HG02970 (cell line): ENCODE measurements at regions not wholly inside any gene's neighbourhood (a gene's known extent, or its start where the extent isn't known, plus 50 kb on each side); places are given as distances from the start of the nearest gene placed in this dataset.
"Not testable (repeated sequence)": the region's sequence is repeated elsewhere in the genome, so short reads cannot be mapped to it uniquely, and the experiment has no call there.

Source experiments
- ATAC-seq: cut with Tn5 transposase; IDR thresholded peaks from one replicate; pipeline ENCODE4 v1.9.1; 2021; ENCODE audit warnings: mild to moderate bottlenecking, moderate library complexity, moderate number of reproducible peaks; ENCODE audit not compliant: unreplicated experiment, low FRiP score

DNA sequence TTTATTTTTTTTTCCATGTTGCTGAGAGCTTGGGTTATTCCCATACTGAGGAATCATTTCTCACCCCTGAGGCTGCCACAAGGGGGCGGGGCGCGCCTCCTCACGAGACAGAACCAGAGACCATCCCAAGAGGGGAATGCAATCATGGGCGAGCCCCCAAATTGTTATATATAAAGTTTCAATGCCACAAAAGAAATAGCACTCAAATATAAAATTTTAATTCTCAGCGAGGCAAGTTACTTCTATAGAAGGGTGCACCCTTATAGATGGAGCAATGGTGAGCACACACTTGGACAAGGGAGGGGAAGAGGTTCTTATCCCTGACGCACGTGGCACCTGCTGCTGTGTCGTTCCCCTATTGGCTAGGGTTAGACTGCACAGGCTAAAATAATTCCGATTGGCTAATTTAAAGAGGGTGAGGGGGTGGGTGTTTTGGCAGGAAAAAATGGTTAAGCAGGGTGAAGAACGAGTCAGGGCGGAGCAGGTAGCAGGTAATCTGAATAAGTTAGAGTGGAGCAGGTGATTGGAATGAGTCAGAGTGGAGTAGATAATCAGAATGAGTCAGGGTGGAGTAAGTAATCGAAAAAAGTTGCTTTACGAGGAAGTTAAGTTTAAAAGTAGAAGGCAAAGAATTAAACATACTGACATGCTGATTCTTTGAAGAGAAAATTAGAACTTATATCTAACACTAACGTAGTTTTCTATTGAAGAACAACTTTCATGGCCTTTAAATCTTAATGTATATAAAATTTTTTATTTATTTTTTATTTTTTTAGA lies 177.5 kb downstream of the MTCL1 start:
- ATAC-seq = no peak

DNA sequence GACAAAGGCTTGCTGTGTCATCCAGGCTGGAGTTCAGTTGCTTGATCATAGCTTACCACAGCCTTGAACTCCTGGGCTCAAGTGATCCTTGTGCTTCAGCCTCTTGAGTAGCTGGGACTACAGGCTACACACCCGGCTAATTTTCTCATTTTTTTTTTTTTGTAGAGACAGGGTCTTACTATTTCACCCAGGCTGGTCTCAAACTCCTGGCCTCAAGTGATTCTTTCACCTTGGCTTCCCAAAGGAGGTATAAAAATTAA lies 178.0 kb downstream of the MTCL1 start:
- ATAC-seq = no peak

DNA sequence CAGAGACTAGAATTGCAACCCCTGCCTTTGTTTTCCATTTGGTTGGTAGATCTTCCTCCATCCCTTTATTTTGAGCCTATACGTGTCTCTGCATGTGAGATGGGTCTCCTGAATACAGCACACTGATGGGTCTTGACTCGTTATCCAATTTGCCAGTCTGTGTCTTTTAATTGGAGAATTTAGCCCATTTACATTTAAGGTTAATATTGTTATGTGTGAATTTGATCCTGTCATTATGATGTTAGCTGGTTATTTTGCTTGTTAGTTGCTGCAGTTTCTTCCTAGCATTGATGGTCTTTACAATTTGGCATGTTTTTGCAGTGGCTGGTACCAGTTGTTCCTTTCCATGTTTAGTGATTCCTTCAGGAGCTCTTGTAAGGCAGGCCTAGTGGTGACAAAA lies 182.5 kb downstream of the MTCL1 start:
- ATAC-seq = not testable (repeated sequence)

DNA sequence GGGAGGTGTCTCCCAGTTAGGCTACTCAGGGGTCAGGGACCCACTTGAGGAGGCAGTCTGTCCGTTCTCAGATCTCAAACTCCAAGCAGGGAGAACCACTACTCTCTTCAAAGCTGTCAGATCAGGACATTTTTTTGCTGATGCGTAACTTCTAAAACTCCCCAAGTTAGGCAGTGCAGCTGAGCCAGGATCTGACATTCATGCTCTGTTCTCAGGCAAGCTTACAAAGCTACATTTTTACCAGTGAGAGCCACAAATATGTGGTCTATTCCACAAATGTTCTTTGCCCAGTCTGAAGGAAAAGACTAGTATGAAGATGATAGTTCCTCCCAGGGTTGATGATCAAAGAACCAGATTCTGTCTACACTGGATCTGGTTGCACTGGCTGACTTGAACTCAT lies 184.1 kb downstream of the MTCL1 start:
- no peak for ATAC-seq

DNA sequence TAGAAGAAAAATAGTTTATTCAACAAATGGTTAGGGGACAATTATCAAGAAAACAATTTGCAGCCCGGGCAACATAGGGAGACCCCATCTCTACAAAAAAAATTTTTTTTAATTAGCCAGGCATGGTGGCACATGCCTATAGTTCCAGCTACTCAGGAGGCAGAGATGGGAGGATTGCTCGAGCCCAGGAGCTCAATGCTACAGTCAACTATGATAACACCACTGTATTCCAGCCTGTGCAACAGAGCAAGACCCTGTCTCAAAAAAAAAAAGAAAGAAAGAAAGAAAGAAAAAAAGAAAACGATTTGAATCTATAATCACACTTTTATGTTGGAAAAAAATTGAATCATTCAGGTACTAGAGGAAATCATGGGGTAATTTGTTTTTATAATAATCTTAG lies 185.1 kb downstream of the MTCL1 start:
- not testable (repeated sequence) for ATAC-seq

DNA sequence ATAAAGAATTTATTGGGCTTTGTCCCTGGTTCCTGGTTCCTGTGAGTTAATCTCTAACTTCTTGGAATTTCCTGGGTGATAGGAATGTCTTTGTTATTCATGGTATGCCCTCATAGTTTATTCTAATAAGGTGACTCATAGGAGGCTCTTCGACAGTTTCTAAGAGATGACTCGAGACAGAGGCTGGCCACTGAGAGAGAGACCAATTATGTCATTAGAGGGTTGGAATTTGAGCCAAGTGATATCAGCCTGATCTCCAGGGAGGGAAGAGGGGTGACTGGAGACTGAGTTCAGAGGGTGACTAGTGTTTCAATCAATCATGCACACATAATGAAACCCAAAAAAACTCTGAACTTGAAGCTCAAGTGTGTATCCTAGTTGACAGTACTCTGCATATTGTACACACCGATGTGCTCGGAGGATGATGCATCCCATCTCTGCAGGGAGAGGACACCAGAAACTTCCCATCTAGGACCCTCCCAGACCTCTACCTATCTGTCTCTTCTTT lies 185.7 kb downstream of the MTCL1 start:
- ATAC-seq = no peak

DNA sequence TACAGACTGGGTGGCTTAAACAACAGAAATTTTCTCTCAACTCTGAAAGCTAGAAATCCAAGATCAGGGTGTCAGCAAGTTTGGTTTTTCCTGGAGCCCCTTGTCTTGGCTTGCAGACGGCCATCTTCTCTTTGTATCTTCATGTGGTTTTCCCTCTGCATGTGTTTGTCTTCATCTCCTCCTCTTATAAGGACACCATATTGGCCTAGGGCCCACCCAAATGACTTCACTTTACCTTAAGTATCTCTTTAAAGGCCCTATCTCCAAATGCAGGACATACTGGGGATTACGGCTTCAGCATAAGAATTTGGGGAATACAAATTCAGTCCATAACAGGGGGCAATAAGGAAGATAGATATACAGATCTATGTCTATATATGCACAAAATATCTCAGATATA lies 187.9 kb downstream of the MTCL1 start:
- no peak for ATAC-seq

DNA sequence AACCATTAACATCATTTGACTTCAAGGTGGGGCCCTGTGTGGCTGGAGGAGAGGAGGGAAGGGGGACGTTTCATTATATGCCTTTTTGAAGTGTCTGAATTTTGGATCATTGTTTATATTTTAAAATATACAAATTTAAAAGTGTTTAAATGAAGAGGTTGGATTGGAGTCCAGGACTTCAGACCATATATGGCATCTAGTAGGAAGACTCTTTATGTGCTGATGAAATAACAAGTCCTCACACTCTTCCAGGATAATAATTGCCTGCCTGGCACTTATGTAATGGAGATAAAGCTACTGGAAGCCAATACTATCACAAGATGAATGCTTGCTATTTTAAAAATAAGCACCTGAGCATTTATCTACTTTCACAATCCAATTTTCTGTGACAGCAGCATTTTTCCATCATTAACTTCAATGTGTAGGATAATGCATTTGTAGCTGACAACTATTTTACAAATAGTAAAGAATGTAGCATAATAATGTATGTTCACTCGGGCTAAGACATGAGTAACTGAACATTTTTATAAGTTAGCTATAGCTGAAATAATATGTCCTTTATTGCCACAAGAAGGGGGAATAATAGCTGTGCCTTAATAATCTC lies 188.4 kb downstream of the MTCL1 start:
- ATAC-seq = no peak

DNA sequence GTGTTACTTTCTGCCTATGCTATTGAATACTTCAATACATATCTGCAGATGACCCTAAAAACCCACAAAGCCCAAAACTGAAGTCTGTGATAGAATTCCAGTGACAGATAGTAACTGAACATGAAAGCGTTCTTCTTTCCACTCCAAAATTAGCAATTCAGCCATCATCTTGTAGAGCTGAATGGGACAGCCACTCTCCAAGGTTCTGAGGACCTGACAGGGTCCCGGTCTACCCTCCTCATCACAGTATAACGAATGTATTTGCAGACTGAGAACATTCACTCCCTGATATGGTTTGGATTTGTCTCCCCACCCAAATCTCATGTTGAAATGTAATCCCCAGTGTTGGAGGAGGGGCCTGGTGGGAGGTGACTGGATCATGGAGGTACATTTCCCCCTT lies 189.5 kb downstream of the MTCL1 start:
- ATAC-seq = no peak

- ATAC-seq = no peak
These were observed 190.0 kb downstream of the MTCL1 start for GRCh38 chr18:8895341-8895740.

GRCh38 chr18:8895987-8896619 lies 190.7 kb downstream of the MTCL1 start:
- no peak for ATAC-seq

DNA sequence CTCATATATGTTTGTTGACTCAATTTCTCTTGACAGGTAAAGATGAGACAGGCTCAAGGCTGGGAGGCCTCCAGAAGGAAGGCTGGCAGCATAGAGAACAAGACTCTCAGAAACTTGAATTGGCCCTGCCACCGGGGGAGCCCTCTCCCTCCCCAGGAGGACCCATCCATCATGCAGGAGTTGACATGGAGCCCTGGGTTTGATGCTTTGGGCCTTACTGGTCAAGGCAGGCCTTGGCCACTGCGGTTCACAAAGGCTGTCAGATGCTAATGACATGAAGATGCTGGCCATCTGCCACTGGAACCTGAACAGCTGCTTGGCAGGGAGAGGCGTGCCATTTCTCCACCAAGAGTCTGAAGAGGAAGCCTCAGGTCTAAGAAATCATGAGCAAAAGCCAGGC lies 193.6 kb downstream of the MTCL1 start:
- ATAC-seq = no peak

DNA sequence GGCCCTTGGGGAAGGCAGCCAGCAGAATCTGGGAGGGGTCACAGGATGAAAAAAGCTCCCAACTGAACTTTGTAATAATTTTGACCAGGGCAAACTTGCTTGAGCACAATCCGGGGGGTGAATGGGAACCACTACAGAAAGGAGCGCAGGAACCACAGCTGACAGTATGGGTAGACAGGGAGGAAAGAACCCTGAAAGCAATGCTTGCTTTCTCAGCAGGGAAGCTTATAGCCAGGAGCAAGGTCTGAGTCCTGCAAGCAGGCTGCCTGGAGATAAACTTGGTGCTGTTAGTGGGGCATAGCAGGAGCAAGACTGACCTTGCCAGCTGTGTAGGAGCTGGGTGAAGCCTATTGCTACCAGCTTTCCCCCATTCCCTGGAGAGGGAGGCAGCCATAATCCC lies 195.2 kb downstream of the MTCL1 start:
- no peak for ATAC-seq

DNA sequence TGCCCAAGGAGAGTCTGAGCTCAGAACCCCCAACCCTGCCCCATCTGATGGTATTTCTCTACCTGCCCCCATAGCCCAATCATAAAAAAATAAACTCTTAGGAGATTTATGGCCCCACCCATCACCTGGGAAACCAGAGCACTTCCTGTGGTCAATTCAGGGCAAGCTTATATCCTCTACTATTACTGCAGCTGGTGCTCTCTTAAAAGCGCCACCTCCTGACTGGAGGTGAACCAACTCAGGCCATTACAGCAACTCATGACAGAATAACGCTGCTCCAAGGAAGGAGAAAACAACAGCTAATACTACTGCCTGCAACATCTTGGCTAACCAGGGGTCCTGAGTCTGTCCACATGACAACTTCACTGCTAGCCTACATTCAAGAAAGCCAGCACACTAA lies 195.7 kb downstream of the MTCL1 start:
- no peak for ATAC-seq

DNA sequence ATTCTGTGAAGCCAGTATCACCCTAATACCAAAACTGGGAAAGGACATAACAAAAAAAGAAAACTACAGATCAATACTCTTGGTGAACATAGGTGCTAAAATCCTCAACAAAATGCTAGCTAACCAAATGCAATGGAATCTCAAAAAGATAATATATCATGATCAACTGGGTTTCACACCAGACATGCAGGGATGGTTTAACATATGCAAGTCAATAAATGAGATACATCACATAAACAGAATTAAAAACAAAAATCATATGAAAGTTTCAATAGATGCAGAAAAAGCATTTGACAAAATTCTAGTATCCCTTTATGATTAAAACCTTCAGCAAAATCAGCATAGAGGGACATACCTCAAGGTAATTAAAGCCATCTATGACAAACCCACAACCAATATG lies 198.2 kb upstream of the NDUFV2 start:
- ATAC-seq = no peak

DNA sequence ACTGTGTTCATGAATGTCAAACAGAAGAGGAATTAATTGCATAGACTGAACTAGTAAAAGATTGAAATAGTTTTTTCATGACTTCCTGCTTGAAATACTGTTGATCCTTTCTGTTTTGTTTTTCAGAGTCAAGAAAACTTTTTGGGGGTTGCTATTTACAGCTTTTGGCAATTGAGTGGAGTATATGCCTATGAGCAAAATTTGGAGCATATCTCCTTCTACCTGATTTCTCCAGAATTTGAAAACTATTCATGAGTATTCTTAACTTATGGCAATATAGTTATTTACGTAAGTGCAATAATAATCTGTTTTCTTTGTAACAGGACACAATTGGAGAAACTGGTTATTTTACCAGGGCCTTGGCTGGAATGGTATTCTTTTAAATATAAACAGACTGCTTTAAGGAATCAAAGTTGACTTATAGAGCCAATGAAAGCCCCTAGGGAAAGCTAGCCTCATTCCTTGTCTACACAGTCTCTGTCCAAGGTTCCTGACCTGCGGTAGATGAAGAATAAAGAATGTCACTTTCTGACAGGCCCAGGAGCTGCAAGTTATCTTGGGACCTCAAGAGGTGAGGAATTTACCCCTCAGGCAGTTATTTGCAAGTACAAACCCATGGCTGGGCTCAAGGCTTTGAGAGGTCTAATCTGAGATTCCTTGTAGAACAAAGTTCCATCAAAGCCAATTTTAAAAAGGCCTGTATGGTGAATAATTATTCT lies 193.5 kb upstream of the NDUFV2 start:
- no peak for ATAC-seq

DNA sequence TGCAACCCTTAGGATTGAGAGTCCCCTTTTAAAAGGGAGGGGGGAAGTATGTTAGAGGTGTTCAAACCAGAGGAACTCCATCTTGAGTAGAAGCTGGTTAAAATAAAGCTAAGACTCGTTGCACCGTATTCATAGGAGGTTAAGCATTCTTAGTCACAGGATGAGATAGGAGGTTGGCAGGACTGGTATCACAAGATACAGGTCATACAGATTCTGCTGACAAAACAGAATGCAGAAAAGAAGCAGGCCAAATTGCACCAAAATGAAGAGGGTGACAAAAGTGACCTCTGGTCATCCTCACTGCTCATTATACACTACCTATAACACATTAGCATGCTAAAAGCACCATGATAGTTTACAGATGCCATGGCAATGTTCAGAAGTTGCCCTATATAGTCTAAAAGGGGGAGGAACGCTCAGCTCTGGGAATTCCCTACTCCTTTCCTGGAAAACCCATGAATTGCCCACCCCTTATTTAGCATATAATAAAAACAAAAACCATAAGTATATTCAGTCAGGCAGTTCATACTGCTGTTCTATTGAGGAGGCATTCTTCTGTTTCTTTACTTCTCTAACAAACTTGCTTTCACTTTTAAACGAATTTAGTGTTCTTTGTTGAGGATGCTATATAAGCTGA lies 192.2 kb upstream of the NDUFV2 start:
- ATAC-seq = no peak

DNA sequence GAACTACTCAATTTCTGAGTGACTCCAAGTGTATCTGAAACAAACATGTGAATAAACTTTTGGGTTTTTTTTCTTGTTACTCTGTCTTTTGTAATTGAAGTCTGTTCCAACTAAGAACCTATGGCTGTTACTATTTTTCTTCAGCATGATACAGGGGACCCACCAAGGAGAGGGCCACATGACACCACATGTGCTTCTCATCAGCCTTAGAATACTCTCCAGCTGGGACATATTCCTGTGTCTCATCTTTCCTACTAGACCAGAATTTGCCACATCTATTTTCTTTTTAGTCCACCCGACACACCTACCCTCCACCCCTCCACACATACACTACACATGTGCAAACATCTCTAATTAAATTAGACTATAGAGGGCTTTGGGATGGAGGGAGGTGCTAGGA lies 191.7 kb upstream of the NDUFV2 start:
- no peak for ATAC-seq

DNA sequence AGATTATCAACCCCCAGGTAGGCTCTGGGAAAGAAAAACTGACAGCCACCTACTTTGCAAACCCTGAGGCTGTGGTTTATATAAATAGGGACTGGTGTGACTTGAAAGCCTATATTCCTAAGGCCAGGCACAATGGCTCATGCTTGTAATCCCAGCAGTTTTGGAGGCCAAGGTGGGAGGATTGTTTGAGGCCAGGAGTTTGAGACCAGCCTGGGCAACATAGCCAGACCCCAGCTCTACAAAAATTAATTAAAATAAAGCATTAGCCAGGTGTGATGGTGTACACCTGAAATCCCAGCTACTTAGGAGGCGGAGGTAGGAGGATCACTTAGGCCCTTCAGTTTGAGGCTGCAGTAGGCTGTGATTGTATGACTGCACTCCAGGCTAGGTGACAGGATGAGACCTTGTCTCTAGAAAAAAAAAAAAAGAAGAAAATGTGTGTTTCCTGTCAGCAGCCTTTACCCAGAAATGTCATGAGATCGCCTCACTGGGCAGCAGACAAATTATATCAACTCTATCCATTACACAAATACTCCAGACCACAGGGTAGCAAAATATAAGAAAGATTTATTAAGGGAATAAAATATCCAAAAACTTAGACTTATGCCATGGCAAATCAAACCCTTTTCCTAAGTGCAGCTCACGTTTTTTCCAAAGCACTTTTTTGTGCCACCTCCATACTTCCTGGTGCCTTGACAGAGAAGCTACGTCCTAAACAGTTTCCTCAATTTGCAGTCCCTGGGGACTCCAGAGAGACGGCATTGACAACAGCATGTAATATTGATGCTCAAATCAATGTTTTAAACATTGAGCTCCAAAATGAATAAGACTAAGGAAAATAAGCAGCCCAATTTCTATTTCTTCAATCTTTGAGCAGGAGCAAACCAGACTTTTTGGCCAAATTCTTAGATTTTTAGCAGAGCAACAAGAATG lies 190.8 kb upstream of the NDUFV2 start:
- ATAC-seq = no peak
